HG03460 (cell line): ENCODE measurements at regions not wholly inside any gene's neighbourhood (a gene's known extent, or its start where the extent isn't known, plus 50 kb on each side); places are given as distances from the start of the nearest gene placed in this dataset.
"Not testable (repeated sequence)": the region's sequence is repeated elsewhere in the genome, so short reads cannot be mapped to it uniquely, and the experiment has no call there.

Experiments
- ATAC-seq: cut with Tn5 transposase; IDR thresholded peaks from one replicate; pipeline ENCODE4 v1.9.1; 2021; ENCODE audit not compliant: unreplicated experiment

DNA sequence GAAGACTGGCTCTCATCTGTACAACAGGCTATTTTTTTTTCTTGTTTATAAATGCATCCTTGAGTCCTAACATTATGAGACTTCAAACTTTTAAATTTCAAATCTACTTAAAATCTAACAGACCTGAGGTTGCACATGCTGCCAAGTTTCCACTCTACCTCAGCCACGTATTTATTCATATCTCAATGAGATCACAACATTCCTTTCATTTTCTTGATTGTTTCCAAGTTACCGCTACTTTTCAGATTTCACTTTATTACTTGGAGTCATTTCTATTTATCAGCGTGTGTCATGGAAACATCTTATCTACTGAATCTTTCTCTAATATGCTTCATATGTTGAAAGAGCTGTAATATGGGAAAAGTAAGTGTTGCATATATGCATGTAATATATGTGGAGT, 1257.5 kb upstream of the ATXN8OS start:
- no peak for ATAC-seq

DNA sequence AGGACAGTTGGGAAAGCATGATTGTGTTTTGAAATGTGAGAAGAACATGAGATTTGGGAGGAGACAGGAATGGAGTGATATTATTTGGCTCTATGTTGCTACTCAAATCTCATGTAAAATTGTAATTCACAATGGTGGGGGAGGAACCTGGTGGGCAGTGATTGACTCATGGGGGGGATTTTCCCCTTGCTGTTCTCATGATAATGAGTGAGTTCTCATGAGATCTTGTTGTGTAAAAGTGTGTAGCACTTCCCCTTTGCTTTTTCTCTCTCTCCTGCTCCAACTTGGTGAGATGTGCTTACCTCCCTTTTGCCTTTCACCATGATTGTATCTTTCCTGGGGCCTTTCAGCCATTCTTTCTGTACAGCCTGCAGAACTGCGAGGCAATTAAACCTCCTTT, 1261.0 kb upstream of the ATXN8OS start:
- ATAC-seq = no peak

DNA sequence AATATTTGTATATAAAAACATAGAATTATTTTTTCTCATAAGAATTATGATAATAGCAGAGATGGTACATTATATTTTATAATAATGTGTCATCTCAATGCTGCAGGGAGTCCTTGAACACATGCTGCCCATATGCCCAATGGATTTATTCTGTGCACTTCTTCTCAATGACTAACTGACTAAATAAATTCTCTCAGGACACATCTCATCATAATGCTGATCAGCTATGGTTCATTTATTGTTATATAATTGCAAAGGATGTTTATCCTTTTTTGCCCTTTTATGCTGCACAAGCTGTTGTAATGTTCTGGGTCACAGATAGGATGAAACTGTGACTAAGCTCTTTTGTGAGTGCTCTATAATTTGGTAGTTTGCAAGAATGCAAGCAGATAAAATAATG, 1273.3 kb upstream of the ATXN8OS start:
- no peak for ATAC-seq

DNA sequence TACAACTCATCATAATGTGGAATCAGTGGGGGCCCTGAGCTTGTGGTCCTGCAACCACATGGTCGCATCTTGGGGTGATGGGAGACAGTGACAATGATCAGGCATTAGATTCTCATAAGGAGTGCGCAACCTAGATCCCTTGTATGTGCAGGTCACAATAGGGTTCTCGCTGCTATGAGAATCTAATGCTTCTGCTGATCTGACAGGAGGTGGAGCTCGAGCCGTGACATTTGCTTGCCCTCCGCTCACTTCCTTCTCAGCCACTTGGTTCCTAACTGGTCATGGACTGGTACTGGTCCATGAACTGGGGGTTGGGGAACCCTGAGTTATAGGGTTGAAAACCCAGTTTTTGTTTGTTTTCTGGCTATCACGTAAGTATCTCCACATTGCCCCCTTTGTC, 1290.9 kb upstream of the ATXN8OS start:
- ATAC-seq = no peak

DNA sequence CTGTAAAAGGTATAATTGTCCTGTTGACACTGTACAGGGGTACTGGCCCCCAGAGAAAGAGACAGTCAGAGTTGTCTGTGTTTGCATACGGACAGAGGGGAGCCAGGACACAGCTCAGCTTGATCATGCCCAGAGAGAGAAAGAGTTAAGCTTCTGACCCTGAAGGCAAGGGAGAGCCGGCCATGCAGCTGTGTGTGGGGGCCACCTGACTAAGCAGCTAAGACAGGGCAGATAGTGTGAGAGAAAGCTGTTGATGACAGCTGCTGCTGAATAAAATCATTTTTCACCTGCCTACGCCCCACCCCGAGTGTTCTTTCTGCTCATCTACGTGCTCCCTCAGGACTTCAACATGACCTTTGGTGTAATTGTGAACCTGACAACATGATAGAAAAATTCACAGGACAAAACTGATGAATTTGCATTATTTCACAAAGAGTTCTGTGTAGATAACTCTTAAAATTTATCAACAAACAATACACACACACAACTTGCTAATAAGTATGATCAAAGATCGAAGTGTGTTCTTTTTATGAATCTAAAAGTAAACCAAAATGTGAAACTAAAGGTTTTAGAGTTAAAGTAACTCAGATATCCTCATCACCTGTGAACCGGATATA, 1294.3 kb upstream of the ATXN8OS start:
- ATAC-seq = no peak

DNA sequence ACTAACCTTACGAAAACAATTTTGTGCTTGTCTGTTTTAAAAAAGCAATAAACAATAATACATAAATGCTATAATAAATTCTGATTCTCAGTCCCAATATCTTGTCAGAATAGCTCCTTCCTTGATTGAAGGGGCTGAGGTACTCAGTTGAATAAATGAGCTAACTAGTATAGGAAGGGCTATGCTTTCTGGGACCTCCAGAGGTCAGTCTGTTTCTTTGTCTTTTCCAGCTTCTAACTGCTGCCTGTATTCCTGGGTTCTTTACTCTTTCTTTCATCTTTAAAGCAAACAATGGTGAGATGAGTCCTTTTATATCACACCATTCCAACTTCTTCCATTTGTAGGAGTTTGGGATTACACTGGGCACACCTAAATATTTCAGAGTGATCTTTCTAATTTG, 1297.0 kb upstream of the ATXN8OS start:
- no peak for ATAC-seq

DNA sequence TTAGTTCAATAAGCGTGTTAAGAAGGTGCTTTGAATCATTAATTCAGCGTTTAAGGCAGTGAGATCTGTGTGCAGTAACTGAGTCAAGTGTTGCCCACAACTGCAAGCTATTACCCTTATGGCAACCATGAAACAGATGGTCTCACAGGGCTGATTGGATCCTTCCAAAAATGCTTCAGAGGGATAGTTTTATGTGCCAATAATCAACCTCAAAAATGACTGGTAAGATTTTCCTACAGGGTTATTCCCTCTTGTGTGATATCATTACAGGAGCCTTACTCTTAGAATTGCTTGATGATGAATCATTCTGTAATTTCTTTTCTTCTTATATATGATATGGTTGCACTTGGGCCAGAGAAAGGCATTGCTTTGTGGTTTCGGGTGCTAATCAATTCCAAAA, 1299.2 kb upstream of the ATXN8OS start:
- no peak for ATAC-seq

DNA sequence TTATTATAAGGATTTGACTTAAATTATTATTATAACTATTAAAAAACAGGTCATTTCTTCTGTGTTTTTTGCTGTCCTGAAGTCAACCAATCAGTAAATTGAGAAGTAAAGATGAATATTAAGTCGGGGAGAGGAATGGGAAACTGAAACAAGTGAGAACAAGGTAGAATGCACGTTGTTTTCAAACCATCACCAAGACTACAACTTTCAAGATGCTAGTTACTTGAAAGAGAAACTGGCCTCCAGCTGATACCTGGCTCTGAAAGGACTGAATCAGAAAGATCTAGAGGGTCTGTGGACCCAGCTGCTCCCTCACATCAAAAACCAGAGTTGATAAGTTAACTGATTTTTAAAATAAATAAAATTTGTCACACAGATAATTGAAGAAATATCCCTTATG, 1301.5 kb upstream of the ATXN8OS start:
- ATAC-seq = no peak

DNA sequence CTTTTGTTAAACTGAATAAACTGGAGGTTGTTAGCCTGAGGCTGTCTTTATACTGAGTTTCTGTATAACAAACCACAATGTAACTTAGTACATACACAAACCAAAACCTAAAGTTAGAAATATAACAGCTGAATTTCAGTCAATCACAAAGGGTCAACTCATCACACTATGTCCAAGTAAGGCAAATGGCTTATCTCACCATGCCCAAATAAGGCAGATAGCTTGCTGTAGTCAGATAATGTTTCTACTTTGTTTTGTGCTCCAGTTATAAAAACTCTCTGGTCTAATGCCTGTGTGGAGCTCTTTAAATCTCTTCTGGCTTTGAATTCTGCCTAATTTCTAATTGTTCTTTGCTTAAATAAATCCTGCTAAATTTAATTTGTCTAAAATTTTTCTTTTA, 1323.4 kb upstream of the ATXN8OS start:
- no peak for ATAC-seq

DNA sequence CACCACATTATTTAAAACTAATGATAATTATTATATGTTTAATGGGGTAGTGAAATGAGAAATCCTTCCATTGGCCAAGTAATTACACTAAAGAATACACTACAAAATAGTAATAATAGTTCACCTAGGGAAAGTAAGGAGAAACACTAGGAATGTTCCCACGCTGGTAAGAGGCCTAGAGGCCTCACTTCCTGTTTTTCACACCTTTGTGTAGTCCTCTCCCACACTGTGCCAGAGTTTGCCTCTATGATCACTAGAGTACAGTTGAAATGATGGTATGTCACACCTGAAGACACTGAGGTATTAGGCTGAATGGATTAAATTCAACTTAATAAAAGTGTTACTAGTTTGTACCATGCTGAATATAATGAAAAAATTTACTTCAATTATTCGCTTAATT, 1348.0 kb upstream of the ATXN8OS start:
- ATAC-seq = no peak

DNA sequence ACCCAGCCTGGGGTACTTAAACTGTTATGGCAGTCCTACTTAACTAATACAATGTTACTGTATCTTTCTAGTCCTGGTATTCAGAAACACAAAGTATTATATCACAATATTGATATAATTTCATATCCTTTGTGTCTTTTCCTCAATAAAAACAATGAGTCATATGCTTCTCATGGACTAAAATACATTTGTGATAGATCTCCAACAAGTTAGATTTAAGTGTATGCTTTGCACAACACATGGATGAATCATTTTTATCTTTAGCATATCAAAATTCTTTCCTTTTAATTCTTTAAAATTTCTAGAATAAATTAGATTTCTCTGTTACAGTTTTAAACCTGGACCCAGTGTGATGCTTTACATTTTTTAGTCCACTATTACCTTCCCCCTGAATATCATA, 1357.8 kb upstream of the ATXN8OS start:
- no peak for ATAC-seq

DNA sequence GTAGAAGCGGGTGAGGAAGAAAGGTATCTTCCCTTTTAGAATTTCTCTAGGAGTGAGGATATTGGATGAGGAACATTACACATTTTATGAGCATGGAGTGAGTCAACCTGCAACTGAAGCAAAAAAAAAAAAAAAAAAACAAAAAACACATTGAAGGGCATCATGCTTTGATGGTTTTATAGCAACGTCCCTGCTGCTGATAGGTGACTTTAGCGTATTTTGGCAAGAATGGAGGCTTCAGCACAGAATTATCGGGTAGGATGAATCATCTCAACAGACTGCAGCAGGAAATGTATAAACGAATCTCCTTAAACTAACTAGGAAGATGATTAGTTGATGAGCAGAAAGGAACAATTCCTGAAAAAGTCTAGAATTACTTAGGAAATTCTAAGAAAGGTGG, 1359.6 kb upstream of the ATXN8OS start:
- ATAC-seq = no peak

DNA sequence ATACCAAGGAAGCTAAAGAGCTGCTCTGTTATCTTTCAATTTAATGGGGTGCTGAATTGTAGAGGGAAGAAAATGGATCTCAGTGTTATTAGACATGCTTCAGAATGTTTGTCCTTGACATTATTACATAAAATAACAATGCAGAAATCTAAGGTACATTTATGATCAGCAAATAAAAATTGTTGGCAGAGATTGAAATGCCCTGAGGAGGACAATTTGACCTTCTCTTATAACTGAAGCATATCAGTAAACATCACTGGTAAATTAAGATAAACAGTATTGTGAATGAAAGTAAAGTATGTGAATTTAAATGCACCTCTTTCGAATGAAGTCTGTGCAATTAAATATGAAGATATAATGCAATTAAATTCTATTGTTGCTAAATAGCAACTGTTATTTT, 1362.1 kb upstream of the ATXN8OS start:
- no peak for ATAC-seq

DNA sequence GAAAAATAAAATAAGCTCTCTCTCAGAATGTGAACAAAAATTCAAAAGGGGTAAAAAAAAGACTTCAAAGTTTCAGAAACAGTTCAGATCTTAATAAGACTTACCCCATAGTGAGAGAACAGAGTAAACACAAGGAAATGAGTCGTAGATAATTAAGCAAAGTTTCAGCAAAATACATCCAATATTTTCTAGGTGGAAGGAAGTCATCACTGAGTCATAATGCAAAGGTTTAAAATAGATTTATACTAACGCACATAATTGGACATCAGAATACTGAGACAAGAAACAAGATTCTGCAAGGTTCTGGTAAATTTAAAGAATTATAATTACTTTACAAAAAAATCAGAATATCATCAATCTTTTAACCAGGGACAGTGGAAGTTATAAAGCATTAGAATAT, 1370.7 kb upstream of the ATXN8OS start:
- no peak for ATAC-seq

DNA sequence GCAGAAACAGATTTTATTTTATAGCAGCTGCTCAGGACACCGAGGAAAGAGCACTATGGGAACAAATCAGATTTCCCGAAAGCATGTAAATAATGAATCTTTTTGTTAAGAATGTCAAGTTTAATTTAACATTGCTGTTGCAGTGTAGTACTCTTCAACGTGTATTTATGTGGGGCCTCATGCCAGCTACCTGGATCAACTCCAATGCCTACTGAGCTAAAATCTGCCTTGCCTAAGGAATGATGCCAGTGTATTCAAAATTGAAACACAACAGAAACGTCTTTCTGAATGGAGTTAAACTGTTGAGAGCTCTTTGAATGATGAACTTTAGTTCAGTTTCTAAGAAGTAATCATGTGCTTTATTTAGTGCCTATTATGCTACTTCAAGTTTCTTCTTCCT, 1379.8 kb upstream of the ATXN8OS start:
- ATAC-seq = no peak

DNA sequence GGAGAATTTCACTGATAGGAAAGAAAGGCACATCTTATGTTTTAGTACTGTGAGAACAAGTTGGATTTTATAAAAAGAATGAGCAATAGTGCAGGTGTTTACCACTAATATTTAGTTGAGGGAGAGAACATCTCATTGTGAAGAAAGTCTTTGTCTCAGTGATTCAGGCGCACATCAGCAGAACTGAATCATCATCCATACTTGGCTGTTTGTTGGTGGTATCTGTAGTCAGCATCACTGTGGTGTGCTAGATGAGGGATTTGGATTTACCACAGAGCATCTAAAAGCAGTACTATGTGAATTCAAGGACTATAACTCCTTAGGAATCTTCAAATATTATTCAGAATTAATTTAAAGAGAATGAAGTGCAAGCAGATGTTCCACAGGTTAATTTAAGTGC, 1380.5 kb upstream of the ATXN8OS start:
- ATAC-seq = no peak

DNA sequence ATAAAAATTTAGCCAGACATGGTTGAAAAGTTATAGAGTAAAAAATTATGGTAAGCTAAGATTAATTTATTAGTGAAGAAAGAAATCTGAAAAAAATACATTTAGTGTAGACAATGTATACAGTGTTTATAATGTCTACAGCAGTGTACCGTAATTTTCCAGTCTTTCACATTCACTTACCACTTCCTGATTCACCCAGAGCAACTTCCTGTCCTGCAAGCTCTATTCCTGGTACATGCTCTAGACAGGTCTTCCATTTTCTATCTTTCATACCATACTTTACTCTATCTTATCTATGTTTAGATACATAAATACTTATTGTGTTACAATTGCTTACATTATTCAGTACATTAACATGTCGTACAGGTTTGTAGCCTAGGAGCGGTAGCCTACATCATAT, 1387.8 kb upstream of the ATXN8OS start:
- ATAC-seq = no peak

DNA sequence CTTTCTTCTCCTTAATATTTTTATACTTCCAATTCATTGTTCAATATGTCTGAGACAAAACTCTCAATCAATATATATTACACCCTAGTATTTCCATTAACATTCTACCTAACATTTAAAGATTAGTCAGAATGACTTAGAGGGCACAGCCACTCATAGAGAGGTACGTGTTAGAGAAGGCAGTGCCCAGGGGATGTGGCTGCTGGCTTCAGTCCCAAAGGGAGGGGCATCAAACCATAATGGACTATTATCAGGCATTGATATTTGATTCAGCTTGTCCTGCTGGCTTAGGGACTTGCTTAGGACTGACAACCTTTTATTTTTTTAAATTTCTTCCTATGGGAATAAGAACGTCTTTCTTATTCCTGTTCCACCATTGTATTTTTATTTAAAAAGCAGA, 1392.0 kb upstream of the ATXN8OS start:
- ATAC-seq = no peak

DNA sequence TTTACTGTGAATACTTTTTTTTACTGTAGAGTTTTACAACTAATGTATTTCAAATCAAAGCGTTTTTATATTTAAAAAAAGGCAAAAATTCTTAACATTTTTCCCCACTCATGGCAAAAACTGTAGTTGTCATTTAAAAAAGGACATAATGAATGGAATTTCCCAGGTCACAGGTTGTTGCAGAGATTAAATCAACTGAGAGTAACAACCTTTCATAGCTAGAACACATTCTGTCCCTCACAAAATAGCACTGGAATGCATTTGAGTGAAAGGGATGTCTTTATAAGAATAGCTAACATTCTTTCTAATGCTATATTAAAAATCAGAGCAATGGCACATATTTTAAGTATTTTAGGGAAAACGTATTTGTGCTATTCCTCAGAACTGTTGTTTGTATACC, 1393.3 kb upstream of the ATXN8OS start:
- ATAC-seq = no peak

DNA sequence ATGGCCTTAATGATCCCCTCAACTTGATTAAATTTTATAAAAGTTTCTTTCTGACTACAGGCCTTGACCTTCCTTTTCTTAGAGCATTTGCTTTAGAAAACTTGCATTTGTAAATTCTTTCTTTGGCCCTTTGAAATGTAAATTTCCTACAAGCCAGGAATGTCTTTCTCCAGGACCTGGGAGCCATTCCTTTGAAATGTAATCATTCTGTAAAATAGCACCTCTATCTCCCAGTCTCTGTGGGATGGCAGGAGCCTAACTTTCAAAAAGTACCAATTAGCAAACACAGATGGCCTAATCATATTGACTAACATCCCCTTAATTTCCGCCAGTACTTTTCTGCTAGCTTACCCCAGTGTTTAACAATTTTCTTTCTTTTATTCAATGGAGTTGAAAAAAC, 1394.2 kb upstream of the ATXN8OS start:
- no peak for ATAC-seq

DNA sequence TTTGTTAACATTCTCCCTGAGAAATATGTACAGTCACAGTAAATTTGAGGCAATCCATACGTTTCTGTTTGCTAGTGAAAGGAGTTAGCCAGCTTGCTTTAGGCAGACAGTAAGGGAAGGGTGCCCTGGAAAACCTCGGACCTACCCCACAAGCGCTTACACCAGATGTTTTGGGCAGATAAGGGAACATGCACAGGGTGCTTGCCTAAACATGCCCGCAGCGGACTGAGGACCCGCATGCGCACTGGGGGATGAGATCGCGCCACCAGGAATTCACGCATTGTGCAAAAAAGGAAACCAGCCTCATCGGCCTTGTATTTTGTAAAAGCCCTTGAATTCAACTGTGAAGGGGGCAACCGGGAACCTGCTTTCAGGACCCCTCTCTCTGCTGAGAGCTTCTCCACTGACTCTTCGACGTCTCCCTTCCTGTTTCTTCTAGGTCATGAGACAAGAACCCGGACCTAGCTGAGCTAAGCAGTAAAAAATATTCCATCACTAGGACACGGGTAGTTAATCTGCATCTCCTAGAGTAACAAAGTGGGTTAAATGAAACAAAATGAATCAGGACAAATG, 1399.2 kb upstream of the ATXN8OS start:
- no peak for ATAC-seq

DNA sequence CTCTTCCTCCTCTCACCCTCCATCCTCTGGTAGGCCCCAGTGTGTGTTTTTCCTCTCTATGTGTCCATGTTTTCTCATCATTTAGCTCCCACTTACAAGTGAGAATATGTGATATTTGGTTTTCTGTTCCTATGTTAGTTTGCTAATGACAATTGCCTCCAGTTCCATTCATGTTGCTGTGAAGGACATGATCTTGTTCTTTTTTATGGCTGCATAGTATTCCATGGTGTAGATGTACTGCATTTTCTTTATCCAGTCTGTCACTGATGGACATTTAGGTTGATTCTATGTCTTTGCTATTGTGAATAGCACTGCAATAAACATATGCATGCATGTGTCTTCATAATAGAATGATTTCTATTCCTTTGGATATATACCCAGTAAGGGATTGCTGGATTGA, 1401.6 kb upstream of the ATXN8OS start:
- ATAC-seq = not testable (repeated sequence)

DNA sequence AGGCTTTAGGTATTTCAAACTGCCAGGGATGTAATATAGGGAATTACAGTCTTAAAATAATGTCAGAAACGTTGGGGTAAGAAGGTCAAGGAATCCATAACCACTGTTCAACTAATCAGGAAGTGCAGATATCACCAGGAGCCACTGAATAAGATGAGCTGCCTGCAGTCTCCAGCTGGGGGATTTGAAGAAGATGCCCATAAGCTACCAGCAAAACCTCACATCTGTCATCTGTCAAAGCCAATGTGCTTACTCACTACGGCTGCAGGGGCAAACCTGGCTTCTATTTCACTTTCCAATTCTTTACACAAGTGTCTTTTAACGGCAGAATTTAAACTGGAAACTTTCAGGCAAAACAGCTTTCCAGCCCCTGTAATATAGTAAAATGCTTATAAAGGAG, 1410.1 kb upstream of the ATXN8OS start:
- ATAC-seq = no peak
